NCI-H510A (cell line): ENCODE measurements at regions not wholly inside any gene's neighbourhood (a gene's known extent, or its start where the extent isn't known, plus 50 kb on each side); places are given as distances from the start of the nearest gene placed in this dataset.
"Not testable (repeated sequence)": the region's sequence is repeated elsewhere in the genome, so short reads cannot be mapped to it uniquely, and the experiment has no call there.

Source experiments
- DNase-seq: peaks from one replicate; lab custom pipeline; 2025; lab: John Stamatoyannopoulos, UW

GRCh38 chr2:78814331-78814986 is 211.0 kb upstream of the REG3G start:
- DNase-seq: no peak

- DNase-seq: no peak
These were observed 208.1 kb upstream of the REG3G start for GRCh38 chr2:78817430-78817829.

GRCh38 chr2:78832481-78832880 is 193.0 kb upstream of the REG3G start:
- DNase-seq: no peak

- DNase-seq: no peak
These were observed 186.2 kb upstream of the REG3G start for GRCh38 chr2:78839259-78839658.

GRCh38 chr2:78840311-78840710 is 185.2 kb upstream of the REG3G start:
- not testable (repeated sequence) for DNase-seq

GRCh38 chr2:78845664-78846185 is 179.8 kb upstream of the REG3G start:
- no peak for DNase-seq

- DNase-seq: no peak
These were observed 164.0 kb upstream of the REG3G start for GRCh38 chr2:78861546-78861945.

- DNase-seq: no peak
These were observed 161.3 kb upstream of the REG3G start for GRCh38 chr2:78864205-78864604.

GRCh38 chr2:78865667-78866066 is 159.8 kb upstream of the REG3G start:
- no peak for DNase-seq

- DNase-seq: no peak
These were observed 155.0 kb upstream of the REG3G start for GRCh38 chr2:78870343-78870967.

GRCh38 chr2:78873526-78873925 is 152.0 kb upstream of the REG3G start:
- no peak for DNase-seq

- DNase-seq: no peak
These were observed 149.2 kb upstream of the REG3G start for GRCh38 chr2:78876316-78876688.

GRCh38 chr2:78887446-78887845 is 138.1 kb upstream of the REG3G start:
- no peak for DNase-seq

- DNase-seq: no peak
These were observed 134.6 kb upstream of the REG3G start for GRCh38 chr2:78890935-78891334.

GRCh38 chr2:78892295-78892694 is 133.2 kb upstream of the REG3G start:
- no peak for DNase-seq

- no peak for DNase-seq
These were observed 130.5 kb upstream of the REG3G start for GRCh38 chr2:78895022-78895421.

- no peak for DNase-seq
These were observed 129.0 kb upstream of the REG3G start for GRCh38 chr2:78896536-78896935.

GRCh38 chr2:78907089-78907488 is 118.4 kb upstream of the REG3G start:
- no peak for DNase-seq

GRCh38 chr2:78908973-78909372 is 116.5 kb upstream of the REG3G start:
- no peak for DNase-seq

- no peak for DNase-seq
These were observed 115.1 kb upstream of the REG3G start for GRCh38 chr2:78910376-78910775.

- DNase-seq: no peak
These were observed 112.2 kb upstream of the REG3G start for GRCh38 chr2:78913257-78913656.

- no peak for DNase-seq
These were observed 100.2 kb upstream of the REG3G start for GRCh38 chr2:78925258-78925657.

- DNase-seq: no peak
These were observed 97.0 kb upstream of the REG3G start for GRCh38 chr2:78928502-78928901.

GRCh38 chr2:78940998-78941397 is 84.5 kb upstream of the REG3G start:
- no peak for DNase-seq
